ENCODE measurements at regions not wholly inside any gene's neighbourhood (a gene's known extent, or its start where the extent isn't known, plus 50 kb on each side); places are given as distances from the start of the nearest gene placed in this dataset.

GRCh38 chr15:70273808-70274207 is 176.1 kb upstream of the TLE3 start:
- Histone ChIP-seq H3K14ac (replicated peaks; ENCODE audit: low read depth, low read length) (no peak overlapping the region), H3K27me3 (ENCODE audit: control insufficient read depth, insufficient read depth, low read length) (peaks cover 26% of the 10 kb centered on the region), H3K36me3 (ENCODE audit: control insufficient read depth, insufficient read depth, low read length) (no peaks in the 10 kb centered on the region), H2AK5ac (ENCODE audit: low read depth, low read length) (no peak overlapping the region), H3K9me1 (ENCODE audit: insufficient read depth, low read length) (peaks cover 10% of the 10 kb centered on the region; the same call in 1 of the 2 replicates), H3K27ac (ENCODE audit: insufficient read depth, low read length) (no peak overlapping the region), H3K4me3 (ENCODE audit: insufficient read depth, low read depth, low read length) (no peak overlapping the region), H3K4me2 (ENCODE audit: low read depth, low read length) (no peak overlapping the region), H3K9ac (ENCODE audit: low read depth, low read length) (no peak overlapping the region), H3K4ac (ENCODE audit: low read depth, low read length) (no peak overlapping the region), H4K20me1 (ENCODE audit: insufficient read depth, low read length) (no peaks in the 10 kb centered on the region), H3K56ac (ENCODE audit: extremely low read depth, insufficient read depth, low read length) (no peak overlapping the region), H2AK9ac (replicated peaks; ENCODE audit: low read depth, low read length, poor library complexity) (no peak overlapping the region), H4K8ac (ENCODE audit: low read depth in 2 of 2, low read length in 2 of 2) (no peak overlapping the region), H4K5ac (ENCODE audit: low read depth, low read length) (no peak overlapping the region), H2BK5ac (ENCODE audit: low read depth, low read length, poor library complexity, severe bottlenecking) (no peak overlapping the region), H2BK20ac (ENCODE audit: low read depth, low read length) (no peak overlapping the region), H3K9me3 (ENCODE audit: control insufficient read depth, insufficient read depth, low read length) (no peaks in the 10 kb centered on the region), H3K23ac (ENCODE audit: low read depth, low read length) (no peak overlapping the region), H2BK120ac (ENCODE audit: low read depth, low read length) (no peak overlapping the region), H4K91ac (ENCODE audit: insufficient read depth, low read depth, low read length) (no peak overlapping the region), H3K18ac (ENCODE audit: low read depth, low read length) (no peak overlapping the region), H2AFZ (replicated peaks; ENCODE audit: low read length, poor library complexity) (no peak overlapping the region), H3K79me1 (ENCODE audit: low read depth in 1 of 2, low read length in 2 of 2) (no peaks in the 10 kb centered on the region), H2BK15ac (ENCODE audit: low read depth, low read length) (no peak overlapping the region), H3K4me1 (ENCODE audit: control insufficient read depth, insufficient read depth, low read length) (peaks cover 5% of the 10 kb centered on the region; the same call in 1 of the 2 replicates)
- in situ Hi-C loops (cut with MboI; ENCODE audit: low sequenced_read_pairs) (no loop called here), dilution Hi-C loops (cut with HindIII; ENCODE audit: low sequenced_read_pairs, unreplicated experiment) (no loop called here), intact Hi-C loops (cut with micrococcal nuclease) (loop anchor here (10.0 kb wide), 1 partner anchor 191 kb away; no protein-coding TSS in a partner anchor)
- BruUV-seq (replicated peaks), result no TSS peak
- ChIA-PET POLR2A (ENCODE audit: unreplicated experiment) (interaction anchor here (0.6 kb wide), 1 partner anchor 50 kb away, joined by 3 read pairs; no protein-coding TSS in a partner anchor), CTCF (no interaction called here)
- WGBS, 2 experiments (ENCODE audit: extremely low coverage in 2 of 2, insufficient read length in 1 of 2), result no CpG with 5 or more reads among the region's 3 CpGs
- ATAC-seq (ENCODE audit: low read depth) (no peak), DNase-seq (no peak)
- TF ChIP-seq MAFK (IDR thresholded peaks at IDR 0.05; ENCODE audit: low read depth, low read length) (no peak), MXI1 (IDR thresholded peaks at IDR 0.05; ENCODE audit: borderline replicate concordance, low read depth, low read length) (no peak), FOS (IDR thresholded peaks at IDR 0.05; ENCODE audit: low read depth, low read length) (no peak), RCOR1 (IDR thresholded peaks at IDR 0.05; ENCODE audit: insufficient replicate concordance, low read length) (no peak), USF2 (IDR thresholded peaks at IDR 0.05; ENCODE audit: low read depth, low read length) (no peak), BHLHE40 (IDR thresholded peaks at IDR 0.05; ENCODE audit: low read depth, low read length) (no peak)
